ENCODE measurements at regions not wholly inside any gene's neighbourhood (a gene's known extent, or its start where the extent isn't known, plus 50 kb on each side); places are given as distances from the start of the nearest gene placed in this dataset.

- no peak overlapping the region for H3K4me3 ChIP-seq
- DNase-seq (no peak), ATAC-seq (peak in 1 of 2 donors; percentile 83)
- no peaks in the 10 kb centered on the region for H3K4me1 ChIP-seq
- TF ChIP-seq CTCF (IDR thresholded peaks at IDR 0.05): no peak
- intact Hi-C loops (cut with DNase I): no loop called here
- no peaks in the 10 kb centered on the region for H3K27me3 ChIP-seq (ENCODE audit: low read depth)
- H3K9me3 ChIP-seq: no peaks in the 10 kb centered on the region
- no peaks in the 10 kb centered on the region for H3K36me3 ChIP-seq
- no peak overlapping the region for H3K27ac ChIP-seq
These were observed 118.5 kb upstream of the SPAG17 start for GRCh38 chr1:118303534-118303933.

- intact Hi-C loops (cut with DNase I): no loop called here
- H3K36me3 ChIP-seq: no peaks in the 10 kb centered on the region
- no peaks in the 10 kb centered on the region for H3K9me3 ChIP-seq
- DNase-seq (no peak), ATAC-seq (peak in 1 of 2 donors; percentile 40)
- TF ChIP-seq CTCF (IDR thresholded peaks at IDR 0.05): no peak
- H3K4me1 ChIP-seq: no peaks in the 10 kb centered on the region
- no peak overlapping the region for H3K4me3 ChIP-seq
- H3K27ac ChIP-seq: no peak overlapping the region
- no peaks in the 10 kb centered on the region for H3K27me3 ChIP-seq (ENCODE audit: low read depth)
These were observed 118.0 kb upstream of the SPAG17 start for GRCh38 chr1:118303064-118303463.

GRCh38 chr1:118302145-118302544 is 117.1 kb upstream of the SPAG17 start:
- H3K9me3 ChIP-seq: no peaks in the 10 kb centered on the region
- no peaks in the 10 kb centered on the region for H3K36me3 ChIP-seq
- no peak for ATAC-seq
- no peaks in the 10 kb centered on the region for H3K4me1 ChIP-seq
- intact Hi-C loops (cut with DNase I): no loop called here
- no peaks in the 10 kb centered on the region for H3K27me3 ChIP-seq (ENCODE audit: low read depth)
- no peak for TF ChIP-seq CTCF (IDR thresholded peaks at IDR 0.05)
- H3K27ac ChIP-seq: no peak overlapping the region
- no peak overlapping the region for H3K4me3 ChIP-seq
- no peak for DNase-seq

- Histone ChIP-seq H3K36me3 (no peaks in the 10 kb centered on the region), H3K9me3 (no peaks in the 10 kb centered on the region), H3K27ac (no peak overlapping the region), H3K27me3 (ENCODE audit: low read depth) (no peaks in the 10 kb centered on the region), H3K4me3 (no peak overlapping the region), H3K4me1 (no peaks in the 10 kb centered on the region)
- no peak for DNase-seq
- ATAC-seq: no peak
- TF ChIP-seq CTCF (IDR thresholded peaks at IDR 0.05): no peak
- intact Hi-C loops (cut with DNase I): no loop called here
These were observed 115.8 kb upstream of the SPAG17 start for GRCh38 chr1:118300808-118301207.

GRCh38 chr1:118298397-118298796 is 113.4 kb upstream of the SPAG17 start:
- no peak for TF ChIP-seq CTCF (IDR thresholded peaks at IDR 0.05)
- no peak for DNase-seq
- no peak for ATAC-seq
- intact Hi-C loops (cut with DNase I): no loop called here
- no peak overlapping the region for H3K4me3 ChIP-seq
- no peaks in the 10 kb centered on the region for H3K4me1 ChIP-seq
- H3K27ac ChIP-seq: no peak overlapping the region
- H3K36me3 ChIP-seq: no peaks in the 10 kb centered on the region
- H3K9me3 ChIP-seq: no peaks in the 10 kb centered on the region
- H3K27me3 ChIP-seq (ENCODE audit: low read depth): no peaks in the 10 kb centered on the region

GRCh38 chr1:118297521-118297920 is 112.5 kb upstream of the SPAG17 start:
- Histone ChIP-seq H3K36me3 (no peaks in the 10 kb centered on the region), H3K4me3 (no peak overlapping the region), H3K4me1 (no peaks in the 10 kb centered on the region), H3K9me3 (no peaks in the 10 kb centered on the region), H3K27me3 (ENCODE audit: low read depth) (no peaks in the 10 kb centered on the region), H3K27ac (no peak overlapping the region)
- intact Hi-C loops (cut with DNase I): no loop called here
- DNase-seq (no peak), ATAC-seq (no peak)
- no peak for TF ChIP-seq CTCF (IDR thresholded peaks at IDR 0.05)

All from lower lobe of right lung (tissue), 2 donors.